ENCODE measurements at regions not wholly inside any gene's neighbourhood (a gene's known extent, or its start where the extent isn't known, plus 50 kb on each side); places are given as distances from the start of the nearest gene placed in this dataset.

GRCh38 chr6:132060591-132060990 lies 109.4 kb upstream of the CCN2 start:
- H4K91ac ChIP-seq (replicated peaks; ENCODE audit: insufficient read length, low read length), result no peak overlapping the region
- no peak overlapping the region for H3K27ac ChIP-seq (ENCODE audit: low read depth, low read length)
- H3K23me2 ChIP-seq (ENCODE audit: low read depth, low read length), result no peaks in the 10 kb centered on the region
- FAIRE-seq (no peak), DNase-seq (ENCODE audit: low read depth in 1 of 2, low spot score in 2 of 2) (no peak)
- CTCF ChIA-PET (ENCODE audit: partially characterized antibody), result interaction anchor here (1.0 kb wide), 1 partner anchor 146 kb away, joined by 3 read pairs; no protein-coding TSS in a partner anchor
- H3K27me3 ChIP-seq (replicated peaks in 1 of 4; ENCODE audit: control insufficient read depth in 3 of 4, extremely low read depth in 1 of 4, insufficient read depth in 3 of 4, low read length in 3 of 4), result peaks cover 0 to 1% (median 0%) of the 10 kb centered on the region in 4 experiments; a peak in 2 of 7 replicates
- H2BK12ac ChIP-seq (ENCODE audit: low read depth, low read length), result no peak overlapping the region
- no peak overlapping the region for H3K4me3 ChIP-seq (ENCODE audit: extremely low read depth in 1 of 4, insufficient read depth in 2 of 4, low read depth in 3 of 4, low read length in 4 of 4)
- H3K23ac ChIP-seq (ENCODE audit: insufficient read length), result no peak overlapping the region
- TF ChIP-seq RFX5 (IDR thresholded peaks at IDR 0.05; ENCODE audit: borderline replicate concordance, low read depth, low read length), result no peak
- no peak for TF ChIP-seq MAFK (IDR thresholded peaks at IDR 0.05; ENCODE audit: low read depth, low read length)
- WGBS, 2 experiments (ENCODE audit: extremely low coverage in 1 of 2, insufficient coverage in 1 of 2, insufficient read length in 1 of 2, insufficient replicate concordance in 2 of 2, low coverage in 1 of 2, low lambda C conversion rate in 2 of 2, missing lambda C conversion rate in 1 of 2), result 91% methylated on average over 4 of the region's 4 CpGs; no CpG with 5 or more reads in 1 of the 2 experiments
- H3K9ac ChIP-seq (replicated peaks in 1 of 4; ENCODE audit: extremely low read depth in 1 of 4, low read depth in 3 of 4, low read length in 3 of 4), result no peak overlapping the region
- H3K4me2 ChIP-seq (ENCODE audit: insufficient read depth in 1 of 2, low read depth in 2 of 2, low read length in 2 of 2), result no peak overlapping the region
- H2BK15ac ChIP-seq (ENCODE audit: low read length), result no peak overlapping the region
- no peak overlapping the region for H2AK5ac ChIP-seq (ENCODE audit: low read depth, low read length)
- H4K8ac ChIP-seq (ENCODE audit: extremely low read depth, insufficient read depth, low read length), result no peak overlapping the region
- no peak overlapping the region for H2BK20ac ChIP-seq (ENCODE audit: low read length)
- H3K36me3 ChIP-seq (ENCODE audit: control insufficient read depth in 2 of 4, insufficient read depth in 4 of 4, low read length in 3 of 4), result no peaks in the 10 kb centered on the region
- no peaks in the 10 kb centered on the region for H3K79me1 ChIP-seq (ENCODE audit: low read depth, low read length)
- H3K56ac ChIP-seq (replicated peaks; ENCODE audit: insufficient read length, low read depth, low read length), result no peak overlapping the region
- no peak overlapping the region for H2BK120ac ChIP-seq (replicated peaks; ENCODE audit: low read depth, low read length)
- H3K9me3 ChIP-seq (ENCODE audit: insufficient read depth in 2 of 2, low read depth in 1 of 2, low read length in 1 of 2), result no peaks in the 10 kb centered on the region
- H3K4me1 ChIP-seq (replicated peaks in 1 of 4; ENCODE audit: control insufficient read depth in 3 of 4, insufficient read depth in 4 of 4, low read length in 3 of 4), result no peaks in the 10 kb centered on the region
- no peak overlapping the region for H2AFZ ChIP-seq (ENCODE audit: low read length)
- no peak overlapping the region for H3K14ac ChIP-seq (ENCODE audit: insufficient read length)
- H3K79me2 ChIP-seq (ENCODE audit: control insufficient read depth in 1 of 2, insufficient read depth in 2 of 2, low read length in 2 of 2), result no peaks in the 10 kb centered on the region
- no peak overlapping the region for H3K4ac ChIP-seq (replicated peaks; ENCODE audit: insufficient read length, low read depth, low read length)
- no peaks in the 10 kb centered on the region for H4K20me1 ChIP-seq (replicated peaks in 1 of 2; ENCODE audit: control insufficient read depth in 1 of 2, insufficient read depth in 2 of 2, low read length in 2 of 2)
- POLR2A ChIA-PET (ENCODE audit: partially characterized antibody), result interaction anchor here (1.4 kb wide), 1 partner anchor 109 kb away, joined by 5 read pairs; the partner anchor contains the start of gene CCN2
- no peak overlapping the region for H3K18ac ChIP-seq (ENCODE audit: extremely low read depth, low read length)
- H2BK5ac ChIP-seq (ENCODE audit: low read depth, low read length), result no peak overlapping the region
- no peak overlapping the region for H4K5ac ChIP-seq (ENCODE audit: insufficient read length, low read depth, low read length)

All from H1 (cell line).